ENCODE measurements at regions not wholly inside any gene's neighbourhood (a gene's known extent, or its start where the extent isn't known, plus 50 kb on each side); places are given as distances from the start of the nearest gene placed in this dataset.

DNA sequence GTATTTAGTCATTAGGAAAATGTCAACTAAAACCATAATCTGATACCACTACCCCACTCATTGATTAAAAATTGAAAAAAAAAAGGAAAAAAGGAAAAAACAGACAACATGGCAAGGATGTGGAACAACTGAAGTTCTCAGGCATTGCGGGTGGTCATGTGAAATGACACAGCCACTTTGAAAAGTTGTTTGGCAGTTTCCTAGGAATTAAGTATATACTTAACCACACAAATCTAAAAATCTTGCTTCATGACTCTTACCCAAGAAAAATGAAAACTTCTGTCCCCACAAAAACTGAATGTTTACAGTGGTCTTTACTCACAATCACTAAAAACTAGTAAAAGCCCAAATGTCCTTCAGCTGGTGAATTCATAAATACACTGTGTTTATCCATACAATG is 254.5 kb downstream of the AHR start:
- TF ChIP-seq CTCF (conservative IDR thresholded peaks at IDR 0.05; ENCODE audit: low read depth, low read length) (no peak), EZH2 (IDR thresholded peaks at IDR 0.05; ENCODE audit: borderline replicate concordance, low read depth, low read length, poor library complexity, severe bottlenecking) (no peak)
